ENCODE measurements at regions not wholly inside any gene's neighbourhood (a gene's known extent, or its start where the extent isn't known, plus 50 kb on each side); places are given as distances from the start of the nearest gene placed in this dataset.

DNA sequence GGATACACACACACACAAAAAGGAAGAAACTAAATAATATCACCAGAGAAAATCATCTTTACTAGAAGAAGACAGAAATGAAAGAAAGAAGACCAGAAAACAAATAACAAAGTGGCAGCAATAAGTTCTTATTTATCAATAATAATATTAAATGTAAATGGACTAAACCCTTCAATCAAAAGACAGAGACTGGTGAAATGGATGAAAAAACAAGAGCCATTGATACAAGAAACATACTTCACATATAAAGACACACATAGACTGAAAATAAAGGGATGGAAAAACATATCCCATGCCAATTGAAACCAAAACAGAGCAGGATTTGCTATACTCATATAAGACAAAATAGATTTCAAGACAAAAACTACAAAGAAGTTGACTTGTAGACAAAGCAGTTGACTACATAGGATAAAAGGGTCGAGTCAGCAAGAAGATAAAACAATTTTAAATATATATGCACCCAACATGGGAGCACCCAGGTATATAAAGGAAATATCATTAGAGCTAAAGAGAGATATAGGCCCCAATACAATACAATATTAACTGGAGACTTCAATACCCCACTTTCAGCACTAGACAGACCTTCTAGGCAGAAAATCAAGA lies 259.4 kb downstream of the EPM2A start:
- no peak for DNase-seq

DNA sequence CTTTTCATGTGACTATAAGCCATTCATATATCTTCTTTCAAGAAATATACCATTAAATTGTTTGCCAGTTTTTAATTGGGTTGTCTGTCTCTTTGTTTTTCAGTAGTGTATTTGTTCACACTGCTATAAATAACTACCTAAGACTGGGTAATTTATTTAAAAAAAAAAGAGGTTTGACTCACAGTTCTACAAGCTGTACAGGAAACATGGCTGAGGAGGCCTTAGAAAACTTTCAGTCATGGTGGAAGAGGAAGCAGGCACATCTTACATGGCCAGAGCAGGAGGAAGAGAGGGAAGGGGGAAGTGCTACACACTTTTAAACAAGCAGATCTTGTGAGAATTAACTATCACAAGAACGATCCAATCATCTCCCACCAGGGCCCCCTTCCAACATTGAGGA lies 255.3 kb downstream of the EPM2A start:
- no peak for DNase-seq

DNA sequence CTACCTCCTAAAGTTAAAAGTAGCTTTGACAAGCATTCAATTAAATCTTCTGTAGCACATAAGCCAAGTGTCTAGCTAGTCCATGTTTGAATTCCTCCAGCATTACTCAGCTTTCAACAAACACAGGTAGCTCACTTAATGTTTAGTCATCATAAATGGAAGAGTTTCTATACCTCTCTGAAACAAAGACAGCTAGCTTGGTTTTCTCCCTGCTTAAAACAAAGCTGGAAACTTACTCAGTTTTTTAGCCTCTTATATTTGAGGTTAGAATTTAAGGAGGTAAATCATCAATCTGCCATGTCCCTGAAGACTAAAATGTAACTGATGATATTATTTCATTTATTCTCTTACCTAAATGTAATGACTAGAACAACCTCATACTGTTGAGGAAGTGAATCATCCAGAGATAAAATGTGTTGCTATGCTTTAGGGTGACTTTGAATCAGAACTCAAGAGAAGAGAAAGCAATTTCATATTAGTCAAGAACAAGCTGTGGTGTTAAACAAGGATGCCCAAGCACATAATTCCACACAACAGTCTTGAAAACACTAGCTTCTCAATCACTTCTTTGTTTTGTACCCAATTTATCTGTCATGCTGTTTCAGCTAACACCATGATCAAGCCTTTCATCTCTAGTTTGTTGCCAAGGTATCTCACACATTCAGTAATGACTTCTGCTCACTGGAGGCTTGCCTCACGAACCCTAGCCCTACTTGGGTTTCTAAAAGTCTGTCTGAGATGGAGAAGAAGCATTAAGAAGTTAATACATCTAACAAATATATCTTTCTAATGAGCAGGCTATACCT lies 251.9 kb downstream of the EPM2A start:
- no peak for DNase-seq

DNA sequence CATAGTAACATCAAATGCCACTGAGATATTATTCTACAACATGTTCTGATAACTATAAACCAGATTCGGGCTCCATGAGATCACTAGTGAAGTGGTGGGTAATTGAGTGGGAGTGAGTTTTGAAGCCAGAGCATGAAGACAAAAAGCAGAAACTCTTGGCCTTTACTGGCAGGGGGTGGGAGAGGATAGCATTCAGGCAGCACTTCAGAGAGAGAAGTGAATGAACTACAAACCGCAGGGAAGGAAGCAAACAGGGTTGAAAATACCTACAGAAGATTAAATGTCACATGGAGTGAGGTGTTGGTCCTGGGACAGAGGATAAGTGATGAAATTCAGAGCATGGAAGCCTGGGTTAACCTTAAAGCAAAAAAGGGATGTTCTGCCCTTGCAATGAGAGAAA lies 250.0 kb downstream of the EPM2A start:
- no peak for DNase-seq

DNA sequence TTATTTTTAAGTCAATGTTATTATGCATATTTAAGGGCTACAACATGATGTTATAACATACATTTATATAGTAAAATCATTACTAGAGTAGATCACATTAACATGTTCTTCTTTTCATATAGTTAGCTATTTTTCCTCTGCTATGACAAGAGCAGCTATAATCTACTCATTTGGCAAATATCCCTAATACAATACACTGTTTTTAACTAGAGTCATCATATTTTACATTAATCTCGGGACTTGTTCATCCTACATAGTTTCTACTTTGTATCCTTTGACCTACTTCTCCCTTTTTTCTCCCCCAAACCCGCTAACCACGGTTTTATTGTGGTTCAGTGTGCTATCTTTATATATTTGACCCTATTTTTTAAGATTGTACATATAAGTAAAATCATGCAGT lies 249.0 kb downstream of the EPM2A start:
- DNase-seq, result no peak

DNA sequence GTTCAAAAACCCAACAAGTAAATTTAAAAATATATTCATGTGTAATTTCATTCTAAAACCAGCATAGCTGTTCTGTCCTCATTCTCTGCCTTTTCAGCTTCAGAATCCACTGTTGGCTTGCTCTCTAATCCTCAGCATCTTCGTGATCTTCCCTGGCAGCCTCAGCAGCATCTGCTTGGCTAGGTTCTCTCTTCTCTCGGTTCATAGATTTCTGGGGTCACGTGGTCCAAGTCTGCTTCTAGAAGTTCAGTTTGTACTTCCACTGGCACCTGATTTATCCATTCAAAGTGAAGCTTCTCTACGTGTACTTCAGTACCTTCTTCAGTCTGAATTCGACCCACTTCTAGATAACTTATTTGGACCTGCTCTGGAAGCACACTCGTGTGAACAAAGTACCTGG lies 245.7 kb downstream of the EPM2A start:
- no peak for DNase-seq

DNA sequence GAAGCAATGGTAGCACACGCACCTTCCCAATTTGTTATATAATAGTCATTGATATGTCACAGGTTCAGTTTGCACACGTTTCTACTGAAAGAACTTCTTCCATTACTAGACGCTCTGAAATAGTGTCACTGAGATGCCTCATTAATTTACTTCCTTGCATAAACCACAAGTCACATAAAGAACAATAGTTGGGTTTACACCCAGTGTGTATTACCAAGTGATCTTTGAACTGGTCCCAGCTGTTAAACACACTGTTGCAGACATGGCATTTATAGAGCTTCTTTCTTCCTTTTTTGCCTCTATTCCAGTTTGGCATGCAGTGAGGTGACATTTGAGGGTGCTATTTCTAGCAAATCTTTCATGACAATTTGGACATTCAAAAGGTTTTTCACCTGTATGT lies 245.3 kb downstream of the EPM2A start:
- DNase-seq, result no peak

DNA sequence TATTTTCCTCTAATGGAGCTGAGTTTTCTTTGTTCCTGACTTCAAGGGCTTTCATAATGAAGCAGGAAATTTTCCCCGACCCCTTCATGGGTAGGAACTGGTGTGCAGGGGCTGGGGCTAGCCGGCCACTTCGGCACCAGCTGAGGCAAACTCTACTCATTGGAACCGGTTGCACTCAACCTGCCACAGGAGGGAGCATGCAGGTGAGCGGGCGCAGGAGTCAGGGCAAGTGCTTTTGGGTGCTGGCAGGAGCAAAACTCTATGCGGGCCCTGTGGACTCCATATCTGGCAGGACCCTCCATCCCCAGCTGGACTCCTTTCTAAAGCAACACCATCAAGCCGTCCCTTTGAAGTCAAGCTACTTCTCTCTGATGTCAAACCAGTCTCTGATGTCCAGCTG lies 244.2 kb downstream of the EPM2A start:
- no peak for DNase-seq

GRCh38 chr6:145497006-145497405 lies 238.3 kb downstream of the EPM2A start:
- DNase-seq, result no peak

GRCh38 chr6:145498425-145498824 lies 236.9 kb downstream of the EPM2A start:
- no peak for DNase-seq

DNA sequence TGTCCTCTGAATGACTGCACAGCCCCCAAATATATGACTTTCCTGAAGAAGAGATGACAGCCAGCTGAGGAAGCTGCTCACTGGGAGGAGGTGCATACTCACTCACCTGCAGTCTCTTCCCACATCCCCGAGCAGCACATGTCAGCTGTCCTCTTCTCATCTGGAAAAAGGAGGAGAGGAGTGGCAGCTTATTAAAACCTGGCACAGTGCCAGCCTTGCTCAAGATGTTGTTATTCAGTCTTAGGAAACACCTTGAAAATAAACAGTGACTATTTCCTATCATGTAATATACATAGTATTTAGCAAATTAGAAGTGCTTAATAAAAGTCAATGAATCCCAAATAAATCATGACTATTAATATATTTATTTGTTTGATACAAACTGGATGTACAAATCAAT lies 232.9 kb downstream of the EPM2A start:
- no peak for DNase-seq

DNA sequence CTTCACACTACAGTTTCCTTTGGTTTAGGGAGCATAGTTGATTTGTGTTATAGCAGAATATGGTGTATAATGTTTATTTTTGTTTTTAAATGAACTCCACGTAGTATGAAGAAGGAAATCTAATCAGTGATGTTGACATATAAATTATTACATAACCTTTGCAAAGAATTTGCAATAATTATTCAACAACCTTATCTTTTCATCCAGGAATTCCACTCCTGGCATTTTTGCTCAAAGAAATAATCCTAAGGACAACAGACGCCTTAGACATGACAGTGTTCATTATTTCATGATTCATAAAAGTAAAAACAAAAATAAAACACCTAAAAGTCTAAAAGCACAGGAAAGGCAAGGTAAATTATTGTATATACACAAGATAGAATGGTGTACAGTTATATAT lies 229.2 kb downstream of the EPM2A start:
- DNase-seq, result no peak

- no peak for DNase-seq
Observed at GRCh38 chr6:145506565-145506964, 228.8 kb downstream of the EPM2A start.

DNA sequence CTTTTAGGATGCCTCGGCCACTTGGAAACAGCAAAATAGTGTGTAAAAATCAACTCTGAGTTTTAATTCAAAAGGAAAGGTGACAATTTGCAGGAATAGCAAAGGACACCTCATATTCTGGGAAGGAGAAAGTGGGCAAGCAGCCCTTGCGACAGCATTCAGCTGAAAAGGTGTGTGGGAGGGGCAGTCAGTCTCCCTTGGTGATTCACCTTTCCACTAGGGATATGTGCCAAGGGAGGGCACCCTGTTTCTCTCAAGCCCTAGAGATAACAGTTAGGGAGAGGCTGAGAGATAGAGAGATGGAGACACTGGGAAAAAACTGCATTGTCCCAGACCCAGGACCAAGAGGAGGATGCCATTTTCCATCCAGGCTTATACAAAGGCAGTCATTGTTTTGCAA lies 228.1 kb downstream of the EPM2A start:
- no peak for DNase-seq

- DNase-seq, result no peak
Observed at GRCh38 chr6:145508107-145508506, 227.2 kb downstream of the EPM2A start.

DNA sequence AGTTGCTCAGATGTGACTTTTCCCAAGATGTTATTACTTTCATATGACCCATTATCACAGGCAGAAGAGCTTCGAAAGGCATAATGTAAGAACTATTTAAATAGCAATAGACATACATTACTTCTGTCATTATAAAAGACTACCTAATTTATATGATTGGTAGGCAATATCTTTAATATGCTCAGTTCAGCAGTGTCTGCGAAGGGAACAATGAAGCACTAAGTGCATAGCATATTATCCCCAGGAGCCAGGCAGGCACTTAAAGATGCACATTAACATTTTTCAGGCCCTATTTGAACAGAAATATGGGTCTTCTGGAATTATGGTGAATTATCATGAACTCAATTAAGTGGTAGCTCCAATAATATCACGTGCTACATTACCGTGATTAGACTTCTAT lies 217.8 kb downstream of the EPM2A start:
- DNase-seq, result no peak

DNA sequence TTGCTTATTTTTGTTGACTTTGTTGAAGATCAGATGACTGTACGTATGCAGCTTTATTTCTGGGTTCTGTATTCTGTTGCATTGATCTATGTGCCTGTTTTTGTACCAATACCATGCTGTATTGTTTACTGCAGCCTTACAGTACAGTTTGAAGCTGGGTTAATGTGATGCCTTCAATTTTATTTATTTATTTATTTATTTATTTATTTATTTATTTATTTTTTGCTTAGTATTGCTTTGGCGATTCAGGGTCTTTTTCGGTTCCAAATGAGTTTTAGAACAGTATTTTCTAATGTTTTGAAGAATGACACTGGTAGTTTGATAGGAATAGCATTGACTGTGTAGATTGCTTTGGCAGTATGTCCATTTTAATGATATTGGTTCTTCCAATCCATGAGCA lies 210.3 kb downstream of the EPM2A start:
- DNase-seq, result no peak

- DNase-seq, result no peak
Observed at GRCh38 chr6:145529582-145529981, 205.7 kb downstream of the EPM2A start.

- no peak for DNase-seq
Observed at GRCh38 chr6:145530454-145530853, 204.9 kb downstream of the EPM2A start.

GRCh38 chr6:145531032-145531431 lies 204.3 kb downstream of the EPM2A start:
- DNase-seq, result no peak

DNA sequence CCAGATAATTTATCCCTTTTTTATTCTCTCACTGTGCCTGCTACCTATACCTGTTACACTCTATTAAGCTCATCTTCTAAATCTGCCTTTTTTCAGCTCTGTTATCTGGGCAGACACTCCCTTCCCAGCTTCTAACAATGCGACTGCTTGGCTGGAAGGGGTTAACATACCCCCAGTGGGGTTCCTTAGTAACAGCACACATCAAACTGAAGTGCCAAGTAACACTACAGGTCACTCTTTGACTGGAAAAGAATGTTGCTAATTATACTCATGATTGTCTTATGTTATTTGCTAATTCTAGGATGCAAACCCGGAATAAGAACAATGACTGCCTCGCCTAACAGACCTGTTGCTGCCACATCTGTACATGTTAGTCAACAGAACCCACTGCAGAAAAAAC lies 203.5 kb downstream of the EPM2A start:
- DNase-seq, result no peak

- DNase-seq, result no peak
Observed at GRCh38 chr6:145532361-145532760, 203.0 kb downstream of the EPM2A start.

- DNase-seq, result no peak
Observed at GRCh38 chr6:145534989-145535388, 200.3 kb downstream of the EPM2A start.

DNA sequence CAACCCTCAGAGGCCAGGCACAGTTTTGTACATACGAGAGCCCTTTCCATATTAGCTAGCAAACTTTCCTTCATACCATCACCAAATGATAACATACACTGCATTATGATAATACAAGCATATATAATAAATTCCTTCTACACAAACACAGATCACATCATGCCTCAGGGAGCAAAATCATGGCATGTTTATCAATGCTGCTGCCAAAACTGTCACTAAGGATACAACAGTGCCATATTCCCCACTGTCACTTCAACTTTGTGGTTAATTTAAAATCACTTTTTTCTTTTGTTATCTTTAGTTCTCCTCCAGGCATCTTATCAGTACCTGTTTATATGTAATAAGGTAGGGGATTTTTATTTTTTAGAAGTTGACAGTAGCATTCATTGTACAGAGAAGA lies 196.3 kb downstream of the EPM2A start:
- DNase-seq, result no peak

GRCh38 chr6:145539831-145540230 lies 195.5 kb downstream of the EPM2A start:
- no peak for DNase-seq

All from activated T-cell treated with anti-CD3 and anti-CD28 coated beads, Interleukin-2, amount 50 U/mL, for 1 hour (primary cell).